ENCODE measurements at regions not wholly inside any gene's neighbourhood (a gene's known extent, or its start where the extent isn't known, plus 50 kb on each side); places are given as distances from the start of the nearest gene placed in this dataset.

- no peak for DNase-seq (ENCODE audit: low spot score)
- Histone ChIP-seq H3K4me3 (no peak overlapping the region), H3K27ac (no peak overlapping the region)
- no peak for TF ChIP-seq CTCF (IDR thresholded peaks at IDR 0.05)
These were observed 214.6 kb downstream of the CBLN2 start for GRCh38 chr18:72329533-72329932.

DNA sequence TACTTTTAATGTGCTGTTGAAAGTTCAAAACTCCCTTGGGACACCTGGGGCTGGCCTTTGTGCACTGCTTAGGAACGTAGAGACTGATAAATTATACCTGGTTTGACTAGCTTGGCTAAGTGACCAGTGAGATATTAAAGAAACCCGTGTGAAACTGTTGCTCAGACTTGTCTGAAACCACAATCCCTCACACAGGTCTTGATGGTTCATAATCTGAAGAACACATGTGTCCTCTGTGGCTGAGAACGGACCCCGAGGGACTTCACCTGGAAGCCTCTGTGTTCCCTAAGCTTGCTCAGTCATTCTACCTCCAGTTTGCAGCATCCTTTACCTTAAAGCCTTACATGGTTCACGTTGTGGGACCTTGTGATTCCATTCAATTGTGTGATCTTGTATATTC lies 218.8 kb downstream of the CBLN2 start:
- DNase-seq (ENCODE audit: low spot score), result no peak
- no peak overlapping the region for H3K4me3 ChIP-seq
- no peak overlapping the region for H3K27ac ChIP-seq
- no peak for TF ChIP-seq CTCF (IDR thresholded peaks at IDR 0.05)

DNA sequence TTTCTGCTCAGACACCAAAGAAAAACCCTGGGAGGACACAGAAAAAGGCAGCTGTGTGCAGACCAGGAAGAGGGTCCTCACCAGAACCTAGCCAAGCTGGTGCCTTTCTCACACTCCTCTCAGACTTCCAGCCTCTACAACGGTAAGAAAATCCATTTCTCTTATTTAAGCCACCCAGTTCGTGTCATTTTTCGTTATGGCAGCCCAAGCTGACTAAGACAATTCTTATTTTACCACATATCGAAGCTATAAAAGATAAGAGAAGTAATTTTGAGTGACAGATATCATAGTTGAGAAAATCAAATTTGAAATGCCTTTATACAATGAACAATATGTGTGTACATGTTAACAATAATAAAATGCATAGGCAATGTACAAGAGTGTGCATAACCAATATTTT lies 219.5 kb downstream of the CBLN2 start:
- no peak overlapping the region for H3K4me3 ChIP-seq
- no peak for TF ChIP-seq CTCF (IDR thresholded peaks at IDR 0.05)
- H3K27ac ChIP-seq, result no peak overlapping the region
- no peak for DNase-seq (ENCODE audit: low spot score)

GRCh38 chr18:72316497-72316896 lies 227.6 kb downstream of the CBLN2 start:
- no peak for TF ChIP-seq CTCF (IDR thresholded peaks at IDR 0.05)
- no peak overlapping the region for H3K4me3 ChIP-seq
- no peak overlapping the region for H3K27ac ChIP-seq
- no peak for DNase-seq (ENCODE audit: low spot score)

- no peak overlapping the region for H3K27ac ChIP-seq
- no peak overlapping the region for H3K4me3 ChIP-seq
- TF ChIP-seq CTCF (IDR thresholded peaks at IDR 0.05), result no peak
- no peak for DNase-seq (ENCODE audit: low spot score)
These were observed 260.8 kb downstream of the CBLN2 start for GRCh38 chr18:72283148-72283925.

DNA sequence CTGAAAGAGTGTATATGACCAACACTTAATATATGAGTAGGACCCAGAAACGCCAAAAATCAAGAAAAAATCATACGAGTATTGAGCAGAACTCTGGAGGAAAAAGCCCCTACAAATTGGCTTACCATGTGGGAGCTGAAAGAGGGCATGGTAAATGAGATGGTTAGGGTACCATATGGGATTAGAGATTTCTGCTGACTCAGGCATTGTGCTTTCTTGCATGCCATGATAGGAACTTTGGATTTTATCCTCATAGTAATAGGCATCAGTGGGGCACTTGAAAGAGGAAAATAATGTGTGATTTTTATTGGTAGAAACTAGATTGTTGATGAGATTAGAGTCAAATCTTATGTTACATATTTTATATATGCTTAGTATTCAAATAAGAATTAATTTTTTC lies 271.1 kb downstream of the CBLN2 start:
- Histone ChIP-seq H3K4me3 (no peak overlapping the region), H3K27ac (no peak overlapping the region)
- no peak for DNase-seq (ENCODE audit: low spot score)
- TF ChIP-seq CTCF (IDR thresholded peaks at IDR 0.05), result no peak

- no peak for TF ChIP-seq CTCF (IDR thresholded peaks at IDR 0.05)
- H3K4me3 ChIP-seq, result no peak overlapping the region
- no peak overlapping the region for H3K27ac ChIP-seq
- no peak for DNase-seq (ENCODE audit: low spot score)
These were observed 282.6 kb downstream of the CBLN2 start for GRCh38 chr18:72261590-72261989.
